Stimulated activated naive CD8-positive, alpha-beta T cell treated with anti-CD3 and anti-CD28 coated beads, Interleukin-15, amount 100 ng/mL, for 72 hours (primary cell): ENCODE measurements at regions not wholly inside any gene's neighbourhood (a gene's known extent, or its start where the extent isn't known, plus 50 kb on each side); places are given as distances from the start of the nearest gene placed in this dataset.
"Not testable (repeated sequence)": the region's sequence is repeated elsewhere in the genome, so short reads cannot be mapped to it uniquely, and the experiment has no call there.

Experiments used
- ATAC-seq: fragments of 150-1000 bp; cut with Tn5 transposase; 2 replicates; pipeline ENCODE4 v1.10.0; 2021; ENCODE audit warnings: mild to moderate bottlenecking, moderate library complexity
- DNase-seq, 2 donors: peaks; one replicate each; pipeline ENCODE4 v3.0.0; 2021 to 2022
- H3K27ac Mint-ChIP-seq, 2 donors: one replicate each; pipeline ENCODE4 v1.8.0; 2022; ENCODE audit warnings: mild to moderate bottlenecking in 2 of 2, mixed read lengths in 2 of 2, moderate library complexity in 2 of 2
- H3K27me3 Mint-ChIP-seq: one replicate; pipeline ENCODE4 v1.8.0; 2022; ENCODE audit warnings: mixed read lengths
- H3K4me1 Mint-ChIP-seq: one replicate; pipeline ENCODE4 v1.8.0; 2022; ENCODE audit warnings: mild to moderate bottlenecking, mixed read lengths
- H3K4me3 Mint-ChIP-seq, 2 donors: one replicate each; pipeline ENCODE4 v1.8.0; 2022; ENCODE audit warnings: mild to moderate bottlenecking in 2 of 2, mixed read lengths in 2 of 2, moderate library complexity in 1 of 2
- H3K9me3 Mint-ChIP-seq, 2 donors: one replicate each; pipeline ENCODE4 v1.8.0; 2022; ENCODE audit warnings: mixed read lengths in 2 of 2

DNA sequence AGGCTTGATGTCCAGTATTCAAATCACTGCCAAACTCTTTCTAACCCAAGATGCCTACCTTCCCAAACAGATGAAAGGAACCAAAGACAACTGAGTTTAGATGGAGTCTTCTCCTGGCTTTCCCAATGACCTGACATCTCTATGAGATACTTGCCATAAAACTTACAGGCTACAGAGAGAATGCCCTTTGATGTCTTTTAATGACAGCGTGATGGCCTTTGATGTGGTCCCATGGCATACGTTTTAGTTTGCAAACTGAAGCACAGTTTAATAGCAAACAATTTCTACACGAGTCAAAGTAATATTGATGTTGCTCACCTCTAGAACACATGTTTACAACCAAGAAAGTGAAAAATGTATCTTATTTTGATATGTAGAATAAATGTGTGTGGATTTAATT lies 73.2 kb downstream of the ZIC4 start:
- Mint-ChIP-seq H3K27ac (no peak overlapping the region), H3K4me3 (no peak overlapping the region), H3K9me3 (peaks cover 0 to 2% of the 10 kb centered on the region in 2 donors), H3K27me3 (no peaks in the 10 kb centered on the region), H3K4me1 (no peaks in the 10 kb centered on the region)
- DNase-seq, result no peak
- ATAC-seq, result no peak

DNA sequence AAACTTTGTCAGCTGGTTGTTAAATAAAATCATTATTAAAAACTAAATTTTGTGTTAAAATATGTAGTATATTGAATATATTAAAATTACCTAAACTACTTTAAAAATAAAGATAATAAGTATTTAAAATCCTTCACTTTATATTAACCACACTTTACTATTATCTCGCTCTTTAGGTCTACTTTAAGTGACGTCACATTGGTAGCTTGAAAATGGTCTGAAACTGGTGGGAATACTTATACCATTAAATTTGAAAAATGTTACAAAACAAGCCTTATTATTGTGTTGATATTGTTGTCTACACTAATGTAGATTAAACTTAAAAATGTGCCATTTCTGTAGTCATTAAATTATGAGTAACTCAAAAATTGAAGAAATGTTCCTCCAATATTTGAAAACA lies 77.6 kb downstream of the ZIC4 start:
- no peak for ATAC-seq
- Mint-ChIP-seq H3K27ac (no peak overlapping the region), H3K27me3 (no peaks in the 10 kb centered on the region), H3K9me3 (peaks cover 0 to 4% of the 10 kb centered on the region in 2 donors), H3K4me3 (no peak overlapping the region), H3K4me1 (no peaks in the 10 kb centered on the region)
- no peak for DNase-seq

GRCh38 chr3:147324356-147324755 lies 82.0 kb downstream of the ZIC4 start:
- Mint-ChIP-seq H3K4me3 (no peak overlapping the region), H3K9me3 (peaks cover 0 to 4% of the 10 kb centered on the region in 2 donors), H3K4me1 (no peaks in the 10 kb centered on the region), H3K27ac (no peak overlapping the region), H3K27me3 (no peaks in the 10 kb centered on the region)
- DNase-seq (no peak), ATAC-seq (no peak)

DNA sequence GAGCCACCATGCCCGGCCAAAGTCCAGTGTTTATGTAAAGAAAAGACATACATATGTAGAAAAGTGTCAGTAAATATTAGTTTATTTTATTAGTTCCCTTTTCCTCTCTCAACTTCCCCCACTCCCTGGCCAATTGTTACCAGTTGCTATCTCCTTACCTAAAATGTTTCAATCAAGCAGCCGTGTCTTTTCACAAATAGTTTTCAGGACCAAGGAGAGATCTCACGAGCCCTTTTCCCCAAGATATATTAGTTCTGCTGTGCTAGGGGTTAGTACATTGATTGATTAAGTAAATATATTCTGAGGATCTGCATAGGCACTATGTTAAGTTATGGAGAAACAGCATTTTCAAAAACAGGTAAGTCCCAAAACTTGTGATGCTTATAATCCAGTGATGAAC lies 87.4 kb downstream of the ZIC4 start:
- ATAC-seq (no peak), DNase-seq (no peak)
- no peak overlapping the region for H3K4me3 Mint-ChIP-seq
- no peak overlapping the region for H3K27ac Mint-ChIP-seq
- H3K9me3 Mint-ChIP-seq, result peaks cover 5% of the 10 kb centered on the region in 2 donors
- H3K27me3 Mint-ChIP-seq, result no peaks in the 10 kb centered on the region
- no peaks in the 10 kb centered on the region for H3K4me1 Mint-ChIP-seq

GRCh38 chr3:147317080-147317479 lies 89.3 kb downstream of the ZIC4 start:
- H3K9me3 Mint-ChIP-seq, result not testable (repeated sequence)

GRCh38 chr3:147313513-147313912 lies 92.8 kb downstream of the ZIC4 start:
- no peak for ATAC-seq
- peaks cover 0 to 5% of the 10 kb centered on the region in 2 donors for H3K9me3 Mint-ChIP-seq

More at GRCh38 chr3:147317080-147317479, 89.3 kb downstream of the ZIC4 start:
- ATAC-seq, H3K27ac Mint-ChIP-seq, H3K4me3 Mint-ChIP-seq, DNase-seq, H3K4me1 Mint-ChIP-seq, H3K27me3 Mint-ChIP-seq: not testable (repeated sequence)

GRCh38 chr3:147312786-147313280 lies 93.5 kb downstream of the ZIC4 start:
- no peaks in the 10 kb centered on the region for H3K27me3 Mint-ChIP-seq
- DNase-seq (no peak), ATAC-seq (no peak)
- H3K9me3 Mint-ChIP-seq, result peaks cover 0 to 5% of the 10 kb centered on the region in 2 donors
- no peak overlapping the region for H3K4me3 Mint-ChIP-seq
- no peak overlapping the region for H3K27ac Mint-ChIP-seq
- no peaks in the 10 kb centered on the region for H3K4me1 Mint-ChIP-seq

More at GRCh38 chr3:147313513-147313912, 92.8 kb downstream of the ZIC4 start:
- Mint-ChIP-seq H3K27me3 (no peaks in the 10 kb centered on the region), H3K4me3 (no peak overlapping the region), H3K4me1 (no peaks in the 10 kb centered on the region), H3K27ac (no peak overlapping the region)
- DNase-seq, result no peak

DNA sequence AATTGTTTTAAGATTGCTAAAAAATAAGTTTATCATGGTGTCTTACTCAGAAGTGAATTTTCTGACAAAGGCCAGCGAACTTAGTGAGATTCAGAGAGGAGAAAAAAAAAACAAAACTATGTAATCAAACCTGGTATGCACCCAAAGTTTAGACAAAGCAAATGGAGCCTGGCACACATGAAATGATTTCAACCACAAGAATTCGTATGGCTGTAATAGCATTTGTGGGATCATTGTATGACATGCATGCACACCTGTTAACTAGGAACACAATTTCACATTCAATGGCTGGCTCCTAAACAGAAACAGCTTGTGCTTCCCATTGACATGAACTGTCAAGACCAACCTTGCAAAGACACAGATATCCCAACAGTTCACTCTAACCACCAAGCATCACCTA lies 94.6 kb downstream of the ZIC4 start:
- ATAC-seq, result no peak
- no peak overlapping the region for H3K27ac Mint-ChIP-seq
- DNase-seq, result no peak

GRCh38 chr3:147305533-147306250 lies 100.7 kb downstream of the ZIC4 start:
- H3K27ac Mint-ChIP-seq, result no peak overlapping the region
- no peaks in the 10 kb centered on the region for H3K27me3 Mint-ChIP-seq
- no peak for DNase-seq
- peaks cover 0 to 8% of the 10 kb centered on the region in 2 donors for H3K9me3 Mint-ChIP-seq
- no peak for ATAC-seq
- no peak overlapping the region for H3K4me3 Mint-ChIP-seq
- no peaks in the 10 kb centered on the region for H3K4me1 Mint-ChIP-seq

More for the DNA sequence above, 94.6 kb downstream of the ZIC4 start:
- no peak overlapping the region for H3K4me3 Mint-ChIP-seq
- H3K9me3 Mint-ChIP-seq, result peaks cover 4 to 5% of the 10 kb centered on the region in 2 donors
- H3K4me1 Mint-ChIP-seq, result no peaks in the 10 kb centered on the region
- H3K27me3 Mint-ChIP-seq, result no peaks in the 10 kb centered on the region

DNA sequence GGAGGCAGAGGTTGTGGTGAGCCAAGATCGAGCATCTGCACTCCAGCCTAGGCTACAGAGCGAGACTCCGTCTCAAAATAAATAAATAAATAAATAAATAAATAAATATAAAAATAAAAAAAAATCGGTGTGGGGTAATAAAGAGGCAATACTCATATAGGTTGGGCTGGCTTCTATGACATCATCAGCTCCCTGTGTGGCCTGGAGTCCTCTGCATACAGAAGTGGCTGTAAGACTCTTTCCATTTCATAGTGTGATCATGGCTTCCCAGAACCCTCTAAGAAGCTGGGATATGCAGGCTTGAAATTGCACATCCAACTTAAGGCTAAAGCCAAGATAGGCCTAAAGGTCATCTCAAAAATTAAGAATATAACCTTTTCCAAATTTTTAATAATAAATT lies 101.6 kb downstream of the ZIC4 start:
- no peak overlapping the region for H3K4me3 Mint-ChIP-seq
- ATAC-seq (no peak), DNase-seq (no peak)
- H3K4me1 Mint-ChIP-seq, result no peaks in the 10 kb centered on the region
- no peak overlapping the region for H3K27ac Mint-ChIP-seq
- peaks cover 0 to 12% of the 10 kb centered on the region in 2 donors for H3K9me3 Mint-ChIP-seq
- no peaks in the 10 kb centered on the region for H3K27me3 Mint-ChIP-seq

- no peak for DNase-seq
- H3K27ac Mint-ChIP-seq, result no peak overlapping the region
- H3K4me1 Mint-ChIP-seq, result no peaks in the 10 kb centered on the region
- H3K4me3 Mint-ChIP-seq, result no peak overlapping the region
- H3K27me3 Mint-ChIP-seq, result no peaks in the 10 kb centered on the region
- no peak for ATAC-seq
- peaks cover 0 to 8% of the 10 kb centered on the region in 2 donors for H3K9me3 Mint-ChIP-seq
These were observed 104.6 kb downstream of the ZIC4 start for GRCh38 chr3:147301781-147302180.

DNA sequence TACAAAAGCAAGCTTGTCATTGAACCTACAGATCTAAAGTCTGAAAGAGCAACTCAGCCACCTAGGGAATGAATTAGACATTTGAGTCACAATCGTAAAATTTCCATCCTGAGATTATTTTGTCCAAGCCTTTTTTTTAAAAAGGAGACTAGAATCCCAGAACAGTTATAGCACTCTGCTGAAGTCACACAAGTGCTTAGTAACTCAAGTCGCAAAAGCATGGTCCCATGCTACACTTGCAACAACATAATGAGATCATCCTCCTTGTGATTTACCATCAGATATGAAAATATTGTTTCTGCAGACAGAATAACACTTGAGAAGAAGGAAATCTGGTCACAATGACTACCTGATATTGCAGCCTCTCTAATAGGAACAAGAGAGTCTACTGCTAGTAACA lies 106.7 kb downstream of the ZIC4 start:
- Mint-ChIP-seq H3K27ac (no peak overlapping the region), H3K27me3 (no peaks in the 10 kb centered on the region), H3K4me3 (no peak overlapping the region), H3K4me1 (no peaks in the 10 kb centered on the region), H3K9me3 (peaks cover 0 to 5% of the 10 kb centered on the region in 2 donors)
- ATAC-seq, result no peak
- DNase-seq, result no peak

DNA sequence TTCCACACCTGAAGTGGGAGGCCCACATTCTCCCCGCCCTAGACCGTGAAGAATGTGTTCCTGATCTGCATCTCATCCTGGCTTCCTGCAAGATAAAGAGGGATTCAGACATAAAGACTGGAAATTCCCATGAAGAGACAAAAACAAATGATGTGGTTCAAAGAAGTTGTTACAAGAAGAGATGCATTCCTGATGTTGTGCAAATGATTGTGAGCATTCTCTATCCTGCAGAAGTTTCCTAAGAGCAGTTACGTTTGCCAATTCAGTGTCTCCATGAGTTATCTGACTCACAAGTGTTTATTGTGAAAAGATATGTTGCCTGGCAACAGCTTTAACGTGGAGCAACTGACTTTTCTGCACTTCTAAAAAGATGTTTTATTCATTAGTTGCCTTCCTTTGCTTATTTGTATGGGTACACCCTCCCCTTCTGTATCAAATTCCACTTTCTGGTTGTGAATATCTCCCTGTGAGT lies 107.8 kb downstream of the ZIC4 start:
- no peak overlapping the region for H3K27ac Mint-ChIP-seq
- no peaks in the 10 kb centered on the region for H3K27me3 Mint-ChIP-seq
- no peaks in the 10 kb centered on the region for H3K4me1 Mint-ChIP-seq
- no peak overlapping the region for H3K4me3 Mint-ChIP-seq
- ATAC-seq (no peak), DNase-seq (no peak)
- peaks cover 0 to 5% of the 10 kb centered on the region in 2 donors for H3K9me3 Mint-ChIP-seq

- ATAC-seq (no peak), DNase-seq (no peak)
- Mint-ChIP-seq H3K4me1 (no peaks in the 10 kb centered on the region), H3K27me3 (no peaks in the 10 kb centered on the region), H3K9me3 (peaks cover 0 to 5% of the 10 kb centered on the region in 2 donors), H3K4me3 (no peak overlapping the region), H3K27ac (no peak overlapping the region)
These were observed 108.5 kb downstream of the ZIC4 start for GRCh38 chr3:147297761-147298350.

GRCh38 chr3:147287370-147287769 lies 119.0 kb downstream of the ZIC4 start:
- ATAC-seq, H3K4me3 Mint-ChIP-seq, H3K4me1 Mint-ChIP-seq, H3K27me3 Mint-ChIP-seq, H3K9me3 Mint-ChIP-seq, H3K27ac Mint-ChIP-seq, DNase-seq: not testable (repeated sequence)

- Mint-ChIP-seq H3K4me1 (no peaks in the 10 kb centered on the region), H3K27ac (no peak overlapping the region), H3K4me3 (no peak overlapping the region), H3K27me3 (no peaks in the 10 kb centered on the region), H3K9me3 (peaks cover 0 to 27% of the 10 kb centered on the region in 2 donors)
- ATAC-seq (no peak), DNase-seq (no peak)
These were observed 136.4 kb downstream of the ZIC4 start for GRCh38 chr3:147269907-147270306.
